HUDEP-2 (cell line): ENCODE measurements at regions not wholly inside any gene's neighbourhood (a gene's known extent, or its start where the extent isn't known, plus 50 kb on each side); places are given as distances from the start of the nearest gene placed in this dataset.

Experiments
- DNase-seq, 76 experiments: peaks; one replicate each; lab custom pipeline; 2025; ENCODE audit not compliant: unreplicated experiment in 76 of 76; lab: John Stamatoyannopoulos, UW

GRCh38 chr3:6119367-6119766, 741.5 kb upstream of the GRM7 start:
- no peak for DNase-seq

DNA sequence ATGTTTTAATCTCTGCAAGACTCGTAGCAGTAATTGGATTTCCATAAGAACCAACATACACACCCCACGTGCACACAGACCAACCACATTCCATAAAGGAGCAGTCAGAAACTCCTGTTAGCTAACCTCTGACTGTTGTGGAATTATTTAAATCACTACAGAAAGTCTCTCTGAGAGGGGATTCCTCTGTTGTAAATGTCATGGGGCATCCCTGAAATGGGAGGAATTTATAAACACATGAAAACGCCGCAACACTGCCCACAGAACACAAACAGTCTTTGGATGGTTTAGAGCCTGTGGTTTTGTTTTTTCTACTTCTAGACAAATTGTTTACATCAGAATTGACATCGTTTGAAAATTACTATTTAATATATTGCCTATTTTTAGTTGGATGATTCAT, 740.1 kb upstream of the GRM7 start:
- no peak for DNase-seq

DNA sequence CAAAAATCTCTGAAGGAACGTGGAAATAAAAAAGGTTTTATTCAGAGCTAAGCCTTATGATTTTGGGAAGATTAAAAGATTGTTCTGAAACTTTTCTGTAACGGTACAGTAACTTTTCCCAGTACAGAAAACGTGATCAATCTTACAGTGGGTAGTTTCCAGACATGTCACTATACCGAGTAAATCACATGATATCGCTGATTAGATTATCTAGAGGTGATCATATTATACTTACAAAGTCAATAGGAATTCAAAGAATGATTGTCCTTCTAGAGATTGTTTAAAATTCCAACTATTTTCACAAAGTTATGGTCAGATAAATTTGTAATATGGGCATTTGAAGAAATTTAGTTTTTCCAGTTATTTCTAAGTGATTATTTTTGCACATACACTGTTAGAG, 736.0 kb upstream of the GRM7 start:
- no peak for DNase-seq

DNA sequence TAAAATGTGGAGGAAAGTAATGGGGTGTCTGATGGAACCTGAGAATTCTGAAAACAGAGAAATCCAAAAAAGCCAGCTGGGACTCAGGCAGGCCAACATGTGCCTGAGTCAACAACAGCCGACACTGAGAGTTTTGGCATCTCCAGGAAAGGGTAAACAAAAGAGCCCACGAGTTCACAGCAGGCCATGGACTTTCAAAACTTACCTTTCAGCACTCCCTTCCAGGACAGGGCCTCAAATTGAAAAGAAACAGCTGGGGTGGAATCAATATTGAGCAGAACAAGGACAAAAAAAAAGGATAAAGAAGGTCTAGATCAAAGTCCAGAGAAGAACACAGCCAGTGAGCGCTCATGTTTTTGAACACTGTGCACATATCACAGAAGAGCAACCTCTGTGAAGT, 735.4 kb upstream of the GRM7 start:
- DNase-seq = no peak

DNA sequence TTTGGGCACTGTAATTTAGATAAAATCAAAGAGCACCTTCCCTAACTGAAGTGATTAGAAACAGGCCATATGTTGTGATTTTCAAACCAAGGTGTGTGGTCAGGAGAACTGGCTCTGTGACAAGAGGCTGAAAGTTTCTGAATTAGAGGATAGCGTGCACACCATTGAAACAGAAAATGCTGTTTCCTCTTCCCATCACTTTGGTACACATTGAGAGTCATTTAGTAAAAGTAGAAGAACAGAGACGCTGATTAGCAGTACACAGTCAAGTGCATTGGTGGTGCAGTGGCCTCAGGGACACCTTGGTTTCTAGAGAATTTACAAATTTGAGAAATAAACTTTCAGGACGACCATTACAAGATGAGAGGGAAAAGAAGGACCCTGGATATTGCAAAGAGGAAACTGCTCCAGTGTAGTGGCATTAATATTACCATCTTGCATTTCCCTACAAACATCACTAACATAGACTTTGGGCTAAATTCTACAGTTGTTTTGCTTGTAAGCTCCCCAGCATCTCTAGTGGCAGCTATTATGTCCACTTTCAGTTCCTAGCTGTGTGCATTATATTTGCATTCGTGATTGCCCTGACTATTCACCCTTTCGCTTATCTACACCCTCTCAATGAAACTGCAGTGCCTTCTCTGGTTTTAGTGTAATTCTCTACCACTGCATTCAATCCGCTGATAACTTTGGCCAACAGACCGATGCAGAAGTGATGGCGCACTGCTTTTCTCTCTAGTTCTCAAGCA, 728.1 kb upstream of the GRM7 start:
- DNase-seq = no peak

- DNase-seq = no peak
These were observed 718.2 kb upstream of the GRM7 start for GRCh38 chr3:6142707-6143106.

- no peak for DNase-seq
These were observed 713.0 kb upstream of the GRM7 start for GRCh38 chr3:6147883-6148282.

DNA sequence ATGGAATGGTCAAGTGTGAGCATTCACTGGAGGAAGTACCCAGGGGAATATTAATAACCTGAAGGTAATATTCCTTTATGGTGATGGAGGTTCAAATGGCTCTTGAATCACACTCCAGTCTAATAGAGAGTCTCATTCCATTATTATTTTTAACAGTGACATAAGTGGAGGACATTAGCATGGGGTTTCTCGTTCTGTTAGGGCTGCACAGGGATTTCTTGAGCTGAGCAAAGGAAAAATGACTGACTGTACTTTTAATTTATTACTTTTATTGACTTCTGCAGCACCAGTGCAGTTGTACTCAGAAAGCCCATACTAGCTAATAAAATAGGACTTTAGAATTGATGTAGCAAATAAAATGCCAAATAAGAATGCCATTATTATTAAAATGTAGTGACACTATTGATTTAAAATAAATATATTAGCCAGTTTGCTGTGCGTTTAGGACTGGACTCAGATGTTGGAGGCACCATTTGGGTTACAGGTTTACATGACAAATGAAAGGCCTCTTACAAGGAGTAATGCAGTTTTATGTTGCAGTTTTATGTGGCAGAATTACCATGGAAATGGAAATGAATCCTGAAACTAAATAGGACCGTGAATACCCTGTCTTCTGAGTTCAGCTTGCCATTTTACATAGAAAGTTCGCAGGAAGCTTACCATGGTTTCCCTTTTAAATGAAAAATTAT, 705.1 kb upstream of the GRM7 start:
- DNase-seq = no peak

- DNase-seq = no peak
These were observed 695.0 kb upstream of the GRM7 start for GRCh38 chr3:6165951-6166350.

GRCh38 chr3:6168256-6168655, 692.7 kb upstream of the GRM7 start:
- DNase-seq = no peak

GRCh38 chr3:6172871-6173642, 687.9 kb upstream of the GRM7 start:
- no peak for DNase-seq

GRCh38 chr3:6177417-6177816, 683.5 kb upstream of the GRM7 start:
- DNase-seq = no peak

- DNase-seq = no peak
These were observed 681.2 kb upstream of the GRM7 start for GRCh38 chr3:6179761-6180160.

DNA sequence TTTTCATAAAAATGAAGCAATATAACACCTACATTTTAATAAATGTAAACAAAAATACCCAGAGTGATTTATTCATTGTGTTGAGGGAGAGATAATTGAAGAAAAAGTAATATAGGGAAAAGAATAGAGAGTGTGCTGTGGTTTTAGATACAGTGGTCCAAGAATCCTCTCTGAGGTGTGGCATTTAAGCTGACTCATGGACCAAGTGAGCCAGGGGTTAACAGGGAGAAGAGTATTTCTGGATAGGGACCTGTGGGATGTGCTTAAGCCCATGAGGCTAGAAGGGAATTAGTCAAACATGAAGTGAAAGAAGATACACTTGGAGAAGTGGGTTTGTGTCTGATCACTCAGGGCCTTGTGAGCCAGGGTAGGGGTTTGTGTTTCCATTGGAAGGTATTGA, 680.7 kb upstream of the GRM7 start:
- DNase-seq = no peak

DNA sequence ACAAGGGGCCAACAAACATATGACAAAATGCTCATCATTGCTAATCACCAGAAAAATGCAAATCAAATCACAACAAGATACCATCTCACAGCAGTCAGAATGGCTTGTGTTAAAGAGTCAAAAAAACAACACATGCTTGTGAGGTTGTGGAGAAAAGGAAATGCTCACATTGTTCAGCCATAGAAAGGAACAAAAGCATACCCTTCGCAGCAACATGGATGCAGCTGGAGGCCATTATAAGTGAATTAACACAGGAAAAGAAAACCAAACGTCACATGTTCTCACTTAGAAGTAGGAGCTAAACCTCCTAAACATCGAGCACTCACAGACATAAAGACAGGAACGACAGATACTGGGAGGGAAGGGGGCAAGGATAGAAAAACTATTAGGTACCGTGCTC, 678.4 kb upstream of the GRM7 start:
- DNase-seq = no peak

GRCh38 chr3:6182909-6183308, 678.0 kb upstream of the GRM7 start:
- no peak for DNase-seq

DNA sequence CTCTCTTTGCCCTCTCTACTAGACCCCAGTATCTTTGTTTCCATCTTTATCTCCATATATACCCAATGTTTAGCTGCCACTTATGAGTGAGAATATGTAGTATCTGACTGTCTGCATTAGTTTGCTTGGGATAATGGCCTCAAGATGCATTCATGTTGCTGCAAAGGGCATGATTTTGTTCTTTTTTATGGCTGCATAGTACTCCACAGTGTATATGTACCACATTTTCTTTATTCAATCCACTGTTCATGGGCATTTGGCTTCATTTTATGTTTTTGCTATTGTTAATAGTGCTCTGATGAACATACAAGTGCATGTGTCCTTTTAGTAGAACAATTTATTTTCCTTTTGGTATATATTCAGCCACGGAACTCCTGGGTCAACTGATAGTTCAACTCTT, 671.5 kb upstream of the GRM7 start:
- no peak for DNase-seq

- no peak for DNase-seq
These were observed 656.0 kb upstream of the GRM7 start for GRCh38 chr3:6204891-6205290.

DNA sequence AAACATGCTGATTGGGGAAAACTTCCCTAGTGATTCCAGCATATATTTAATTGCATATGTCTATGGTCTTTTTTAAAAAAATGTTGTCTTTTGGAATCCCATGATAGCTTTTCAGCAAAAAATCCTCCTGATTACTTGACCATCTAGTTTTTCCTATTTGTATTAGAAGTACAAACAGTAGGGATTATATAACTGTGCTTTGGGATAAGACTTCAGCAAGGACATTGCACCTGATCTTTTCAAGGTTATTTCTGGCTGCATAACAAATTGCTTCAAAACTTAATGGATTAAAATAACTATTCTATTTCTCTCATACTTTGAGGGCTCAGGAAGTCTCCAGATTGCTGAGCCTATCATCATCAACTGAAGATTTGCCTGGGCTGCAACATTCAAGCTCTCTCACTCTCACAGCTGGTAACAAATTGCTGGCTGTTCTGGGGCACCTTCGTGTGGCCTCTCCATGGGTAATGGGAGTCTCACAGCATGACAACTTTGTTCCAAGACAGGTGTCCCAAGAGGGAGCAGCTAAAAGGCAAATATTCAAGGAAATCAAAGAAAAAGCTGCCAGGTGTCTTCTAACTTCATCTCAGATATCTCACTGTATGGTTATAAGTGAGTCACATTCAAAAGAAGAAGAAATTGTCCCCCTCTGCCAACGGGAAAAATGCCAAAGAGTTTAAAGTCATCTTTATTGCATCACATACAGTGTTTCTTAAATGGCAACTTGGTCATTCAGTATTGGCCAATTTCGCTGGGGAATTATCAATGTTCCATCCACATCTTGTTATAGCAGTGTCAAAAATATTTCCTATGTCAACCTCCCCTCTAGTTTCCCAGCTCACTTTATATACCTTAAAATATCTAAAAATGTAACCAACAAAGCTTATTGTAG, 644.5 kb upstream of the GRM7 start:
- no peak for DNase-seq

GRCh38 chr3:6220447-6220846, 640.5 kb upstream of the GRM7 start:
- DNase-seq = no peak

- no peak for DNase-seq
These were observed 638.8 kb upstream of the GRM7 start for GRCh38 chr3:6222069-6222468.
